ENCODE measurements at regions not wholly inside any gene's neighbourhood (a gene's known extent, or its start where the extent isn't known, plus 50 kb on each side); places are given as distances from the start of the nearest gene placed in this dataset.
A peak's percentile ranks its signal among the peaks of the same experiment; 100 is the strongest.
"Not testable (repeated sequence)": the region's sequence is repeated elsewhere in the genome, so short reads cannot be mapped to it uniquely, and the experiment has no call there.

GRCh38 chr22:15583007-15583406, 55.0 kb downstream of the OR11H1 start:
- H2AFZ ChIP-seq (ENCODE audit: low read depth); H3K4me1 ChIP-seq (ENCODE audit: control insufficient read depth in 1 of 2, insufficient read depth in 2 of 2, low read depth in 1 of 2, low read length in 1 of 2); H3K9me2 ChIP-seq; H3F3A ChIP-seq (replicated peaks; ENCODE audit: insufficient read depth); CTCF ChIA-PET; DNase-seq; H3K27ac ChIP-seq (ENCODE audit: low read depth in 2 of 2, low read length in 1 of 2); POLR2A ChIA-PET; H3K27me3 ChIP-seq (ENCODE audit: insufficient read depth); H3K79me2 ChIP-seq (ENCODE audit: insufficient read depth); H3K4me2 ChIP-seq; H3K9me3 ChIP-seq; H4K20me1 ChIP-seq (ENCODE audit: insufficient read depth); H3K4me3 ChIP-seq (ENCODE audit: low read depth in 2 of 2, low read length in 1 of 2); H3K36me3 ChIP-seq (replicated peaks in 1 of 2; ENCODE audit: control insufficient read depth in 1 of 2, insufficient read depth in 2 of 2, low read length in 1 of 2); H3K9ac ChIP-seq: not testable (repeated sequence)
- WGBS (ENCODE audit: low lambda C conversion rate), result no CpG with 5 or more reads among the region's 8 CpGs

DNA sequence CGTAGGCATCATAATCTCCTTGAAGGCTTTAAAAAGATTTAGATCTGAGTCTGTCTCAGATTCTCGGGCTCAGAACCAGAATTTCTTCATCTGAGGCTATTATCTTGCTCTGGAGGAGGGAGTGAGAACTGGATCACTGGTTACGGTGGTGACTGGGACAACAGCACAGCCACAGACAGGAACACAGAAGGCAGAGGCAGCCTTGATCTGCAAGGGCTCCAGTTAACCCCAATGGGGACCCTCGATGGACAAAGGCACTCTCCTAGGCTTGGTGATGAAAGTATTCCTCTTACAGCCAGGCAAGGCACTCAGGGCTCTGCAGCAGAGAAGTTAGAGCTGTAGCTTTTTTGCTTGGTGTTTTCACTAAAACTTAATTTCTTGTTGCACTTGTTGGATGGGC, 74.2 kb downstream of the OR11H1 start:
- DNase-seq; H3K27ac ChIP-seq (ENCODE audit: low read depth in 2 of 2, low read length in 1 of 2); POLR2A ChIA-PET; H3K79me2 ChIP-seq (ENCODE audit: insufficient read depth); H3K4me2 ChIP-seq; H3K9me3 ChIP-seq; H3K4me1 ChIP-seq (ENCODE audit: control insufficient read depth in 1 of 2, insufficient read depth in 2 of 2, low read depth in 1 of 2, low read length in 1 of 2); H3K27me3 ChIP-seq (ENCODE audit: insufficient read depth); H3F3A ChIP-seq (replicated peaks; ENCODE audit: insufficient read depth); H3K36me3 ChIP-seq (replicated peaks in 1 of 2; ENCODE audit: control insufficient read depth in 1 of 2, insufficient read depth in 2 of 2, low read length in 1 of 2); H4K20me1 ChIP-seq (ENCODE audit: insufficient read depth); H3K9me2 ChIP-seq; H2AFZ ChIP-seq (ENCODE audit: low read depth); H3K4me3 ChIP-seq (ENCODE audit: low read depth in 2 of 2, low read length in 1 of 2); H3K9ac ChIP-seq; CTCF ChIA-PET: not testable (repeated sequence)
- WGBS (ENCODE audit: low lambda C conversion rate), result no CpG with 5 or more reads among the region's 4 CpGs

DNA sequence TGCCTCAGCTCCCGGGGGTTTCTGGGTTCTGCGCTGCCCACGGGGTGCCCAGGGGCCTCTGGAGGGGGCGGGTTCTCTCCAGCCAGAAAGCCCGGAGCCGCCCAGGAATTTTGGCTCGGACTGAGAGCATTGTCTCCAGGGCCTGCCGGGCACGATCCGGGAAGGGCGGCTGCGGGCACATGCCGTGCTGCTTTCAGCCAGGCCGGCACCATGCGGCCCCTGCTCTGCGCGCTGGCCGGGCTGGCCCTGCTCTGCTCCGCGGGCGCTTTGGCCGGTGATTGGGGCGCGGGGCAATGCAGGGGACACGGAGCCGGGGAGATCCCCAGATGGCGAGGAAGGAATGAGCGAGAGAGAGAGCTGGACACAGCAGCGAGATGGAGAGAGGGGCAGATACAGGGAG, 75.1 kb downstream of the OR11H1 start:
- H3K4me2 ChIP-seq; H3K9me3 ChIP-seq; H3K9me2 ChIP-seq; H2AFZ ChIP-seq (ENCODE audit: low read depth); H3F3A ChIP-seq (replicated peaks; ENCODE audit: insufficient read depth); H3K36me3 ChIP-seq (replicated peaks in 1 of 2; ENCODE audit: control insufficient read depth in 1 of 2, insufficient read depth in 2 of 2, low read length in 1 of 2); CTCF ChIA-PET; H3K79me2 ChIP-seq (ENCODE audit: insufficient read depth); H3K27me3 ChIP-seq (ENCODE audit: insufficient read depth); H4K20me1 ChIP-seq (ENCODE audit: insufficient read depth); POLR2A ChIA-PET; H3K4me3 ChIP-seq (ENCODE audit: low read depth in 2 of 2, low read length in 1 of 2); H3K27ac ChIP-seq (ENCODE audit: low read depth in 2 of 2, low read length in 1 of 2); DNase-seq; H3K9ac ChIP-seq; H3K4me1 ChIP-seq (ENCODE audit: control insufficient read depth in 1 of 2, insufficient read depth in 2 of 2, low read depth in 1 of 2, low read length in 1 of 2): not testable (repeated sequence)
- WGBS (ENCODE audit: low lambda C conversion rate), result 9% methylated on average over 14 of the region's 29 CpGs

DNA sequence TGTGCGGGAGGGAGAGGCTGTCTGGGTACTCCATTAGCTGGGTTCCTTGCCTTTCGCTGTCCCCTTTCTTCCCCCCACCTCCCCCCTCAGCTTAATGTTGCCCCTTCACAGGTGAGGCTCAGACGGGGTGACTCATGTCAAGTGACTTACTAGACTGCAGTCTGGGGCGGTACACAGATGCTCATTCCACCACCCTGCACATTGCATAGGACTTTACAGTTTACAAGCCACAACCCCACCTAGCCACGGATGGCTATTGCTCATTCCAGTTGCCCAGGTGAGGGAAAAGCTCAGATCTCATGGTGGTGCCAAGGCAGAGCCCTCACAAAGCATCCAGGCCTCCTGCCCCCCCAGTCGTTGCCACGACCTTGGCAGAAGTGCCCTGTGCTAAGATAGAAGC, 76.2 kb downstream of the OR11H1 start:
- H3K27me3 ChIP-seq (ENCODE audit: insufficient read depth); H3K27ac ChIP-seq (ENCODE audit: low read depth in 2 of 2, low read length in 1 of 2); H4K20me1 ChIP-seq (ENCODE audit: insufficient read depth); H3K9me2 ChIP-seq; POLR2A ChIA-PET; H3K36me3 ChIP-seq (replicated peaks in 1 of 2; ENCODE audit: control insufficient read depth in 1 of 2, insufficient read depth in 2 of 2, low read length in 1 of 2); H3K4me3 ChIP-seq (ENCODE audit: low read depth in 2 of 2, low read length in 1 of 2); H3K9ac ChIP-seq; H3K9me3 ChIP-seq; H2AFZ ChIP-seq (ENCODE audit: low read depth); DNase-seq; CTCF ChIA-PET; H3F3A ChIP-seq (replicated peaks; ENCODE audit: insufficient read depth); H3K79me2 ChIP-seq (ENCODE audit: insufficient read depth); H3K4me1 ChIP-seq (ENCODE audit: control insufficient read depth in 1 of 2, insufficient read depth in 2 of 2, low read depth in 1 of 2, low read length in 1 of 2); H3K4me2 ChIP-seq: not testable (repeated sequence)
- WGBS (ENCODE audit: low lambda C conversion rate), result no CpG with 5 or more reads among the region's 7 CpGs

DNA sequence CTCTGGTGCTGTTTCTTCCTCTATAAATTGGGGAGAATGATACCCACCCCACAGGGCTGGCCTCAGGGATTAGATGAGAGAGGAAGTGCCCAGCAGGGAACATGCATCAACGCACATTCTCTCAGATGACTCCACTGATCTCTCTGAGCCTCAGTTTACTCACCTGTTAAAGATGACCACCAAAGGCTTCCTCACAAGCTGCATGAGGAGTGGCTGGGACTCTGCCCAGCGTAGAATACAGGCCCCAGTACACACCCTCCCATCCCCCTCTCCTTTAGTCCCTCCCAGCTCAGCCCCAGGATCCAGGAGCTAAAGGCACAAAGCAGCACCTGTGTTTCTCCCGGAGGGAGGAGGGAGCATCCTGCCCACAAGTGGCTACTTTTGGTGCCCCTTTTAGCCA, 76.7 kb downstream of the OR11H1 start:
- H3K9me3 ChIP-seq; H3K9me2 ChIP-seq; H3K4me3 ChIP-seq (ENCODE audit: low read depth in 2 of 2, low read length in 1 of 2); H3K9ac ChIP-seq; H3K4me1 ChIP-seq (ENCODE audit: control insufficient read depth in 1 of 2, insufficient read depth in 2 of 2, low read depth in 1 of 2, low read length in 1 of 2); POLR2A ChIA-PET; H2AFZ ChIP-seq (ENCODE audit: low read depth); H4K20me1 ChIP-seq (ENCODE audit: insufficient read depth); DNase-seq; H3K79me2 ChIP-seq (ENCODE audit: insufficient read depth); H3K4me2 ChIP-seq; H3K27ac ChIP-seq (ENCODE audit: low read depth in 2 of 2, low read length in 1 of 2); H3F3A ChIP-seq (replicated peaks; ENCODE audit: insufficient read depth); H3K27me3 ChIP-seq (ENCODE audit: insufficient read depth); CTCF ChIA-PET; H3K36me3 ChIP-seq (replicated peaks in 1 of 2; ENCODE audit: control insufficient read depth in 1 of 2, insufficient read depth in 2 of 2, low read length in 1 of 2): not testable (repeated sequence)
- no CpG with 5 or more reads among the region's 3 CpGs for WGBS (ENCODE audit: low lambda C conversion rate)

DNA sequence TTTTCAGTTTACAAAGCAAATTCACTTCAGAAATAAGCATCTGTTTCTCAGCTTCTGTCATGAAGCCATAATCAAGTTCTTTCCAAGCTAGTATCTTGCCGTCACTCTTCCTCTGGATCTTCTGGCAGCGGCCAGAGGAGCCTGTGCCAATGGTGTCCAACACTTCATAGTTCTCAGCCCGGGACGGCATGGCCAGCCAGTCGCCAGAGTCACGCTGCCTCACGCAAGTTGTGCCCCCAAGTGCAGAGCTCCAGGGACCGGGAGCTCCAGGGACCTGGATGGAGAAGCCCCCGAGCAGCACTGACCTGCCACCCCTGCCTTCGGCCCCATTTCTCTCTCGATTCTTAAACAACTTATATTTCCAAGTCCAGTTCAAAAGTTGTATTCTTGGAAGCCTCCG, 76.9 kb upstream of the POTEH start:
- H3K4me3 ChIP-seq (ENCODE audit: low read depth in 2 of 2, low read length in 1 of 2); POLR2A ChIA-PET; H3K4me2 ChIP-seq; H3K9me2 ChIP-seq; H3K9ac ChIP-seq; H3K27ac ChIP-seq (ENCODE audit: low read depth in 2 of 2, low read length in 1 of 2); H3K27me3 ChIP-seq (ENCODE audit: insufficient read depth); H4K20me1 ChIP-seq (ENCODE audit: insufficient read depth); H2AFZ ChIP-seq (ENCODE audit: low read depth); CTCF ChIA-PET; H3F3A ChIP-seq (replicated peaks; ENCODE audit: insufficient read depth); H3K79me2 ChIP-seq (ENCODE audit: insufficient read depth); H3K4me1 ChIP-seq (ENCODE audit: control insufficient read depth in 1 of 2, insufficient read depth in 2 of 2, low read depth in 1 of 2, low read length in 1 of 2); H3K9me3 ChIP-seq; H3K36me3 ChIP-seq (replicated peaks in 1 of 2; ENCODE audit: control insufficient read depth in 1 of 2, insufficient read depth in 2 of 2, low read length in 1 of 2): not testable (repeated sequence)
- DNase-seq, result peak; percentile 0
- WGBS (ENCODE audit: low lambda C conversion rate), result 21% methylated on average over 8 of the region's 12 CpGs

- H3K4me3 ChIP-seq (ENCODE audit: low read depth in 2 of 2, low read length in 1 of 2); H3K4me2 ChIP-seq; DNase-seq; H3K9me2 ChIP-seq; H3K9me3 ChIP-seq; CTCF ChIA-PET; H3K9ac ChIP-seq; H3K79me2 ChIP-seq (ENCODE audit: insufficient read depth); H4K20me1 ChIP-seq (ENCODE audit: insufficient read depth); H3K4me1 ChIP-seq (ENCODE audit: control insufficient read depth in 1 of 2, insufficient read depth in 2 of 2, low read depth in 1 of 2, low read length in 1 of 2); H2AFZ ChIP-seq (ENCODE audit: low read depth); H3K27ac ChIP-seq (ENCODE audit: low read depth in 2 of 2, low read length in 1 of 2); H3K27me3 ChIP-seq (ENCODE audit: insufficient read depth); H3K36me3 ChIP-seq (replicated peaks in 1 of 2; ENCODE audit: control insufficient read depth in 1 of 2, insufficient read depth in 2 of 2, low read length in 1 of 2); H3F3A ChIP-seq (replicated peaks; ENCODE audit: insufficient read depth); POLR2A ChIA-PET: not testable (repeated sequence)
- WGBS (ENCODE audit: low lambda C conversion rate), result 20% methylated on average over 4 of the region's 9 CpGs
These were observed 74.7 kb upstream of the POTEH start for GRCh38 chr22:15615136-15615535.

Measured in SK-N-SH (cell line).